Lung (tissue), 11 donors: ENCODE measurements at regions not wholly inside any gene's neighbourhood (a gene's known extent, or its start where the extent isn't known, plus 50 kb on each side); places are given as distances from the start of the nearest gene placed in this dataset.

Experiments used
- ATAC-seq: fragments of 200-7000 bp; cut with Tn5 transposase; one replicate; pipeline ENCODE4 v1.9.1; 2020; ENCODE audit warnings: moderate number of reproducible peaks; ENCODE audit not compliant: insufficient read depth, low FRiP score
- DNase-seq, 3 donors: peaks; one replicate each; pipeline ENCODE4 v3.0.0-alpha.2; 2013 to 2017
- H3K27ac ChIP-seq, 2 donors: one replicate each; pipeline ENCODE4 v1.5.1; 2013; ENCODE audit warnings: mild to moderate bottlenecking in 2 of 2, moderate library complexity in 2 of 2, control low read depth in 1 of 2, inconsistent platforms in 1 of 2, low read depth in 1 of 2, low read length in 1 of 2
- H3K27me3 ChIP-seq, 3 donors: one replicate each; pipeline ENCODE4 v1.5.1; 2013; ENCODE audit warnings: low read length in 2 of 3; ENCODE audit not compliant: control insufficient read depth in 3 of 3, insufficient read depth in 3 of 3
- H3K36me3 ChIP-seq, 4 donors: one replicate each; pipeline ENCODE4 v1.5.1; 2013; ENCODE audit warnings: low read length in 4 of 4, mild to moderate bottlenecking in 1 of 4, moderate library complexity in 1 of 4; ENCODE audit not compliant: control insufficient read depth in 4 of 4, insufficient read depth in 4 of 4
- H3K4me1 ChIP-seq, 5 donors: one replicate each; pipeline ENCODE4 v1.5.1; 2013; ENCODE audit warnings: low read length in 5 of 5, mild to moderate bottlenecking in 2 of 5, moderate library complexity in 1 of 5; ENCODE audit not compliant: control insufficient read depth in 5 of 5, insufficient read depth in 5 of 5
- H3K4me3 ChIP-seq: one replicate; pipeline ENCODE4 v1.5.1; 2013; ENCODE audit warnings: mild to moderate bottlenecking, control low read depth, moderate library complexity
- H3K9ac ChIP-seq, 2 donors: one replicate each; pipeline ENCODE4 v1.5.1; 2013; ENCODE audit warnings: low read length in 2 of 2, control low read depth in 1 of 2; ENCODE audit not compliant: insufficient read depth in 1 of 2
- H3K9me3 ChIP-seq, 4 donors: one replicate each; pipeline ENCODE4 v1.5.1; 2013; ENCODE audit warnings: low read length in 3 of 4, mild to moderate bottlenecking in 1 of 4, moderate library complexity in 1 of 4; ENCODE audit not compliant: control insufficient read depth in 4 of 4, insufficient read depth in 3 of 4
- WGBS, 2 donors: extraction: QIAGEN DNeasy Blood & Tissue Kit; methylation state at CpG; one replicate each; pipeline ENCODE4 v1.1.7; 2013; 5-methylcytosine and 5-hydroxymethylcytosine counted together
- TF ChIP-seq, protein P1 (sequence below): IDR thresholded peaks from 2 replicates; pipeline ENCODE4 v1.5.1; 2012; ENCODE audit warnings: mild to moderate bottlenecking; ENCODE audit errors: control extremely low read depth, extremely low read depth
- donor health status: control.
- donor health status: control.
- donor health status: Bipolar disorder and iron deficiency.
- donor health status: healthy.
- donor health status: DM: yes; HTN: yes; CAD: no.

DNA sequence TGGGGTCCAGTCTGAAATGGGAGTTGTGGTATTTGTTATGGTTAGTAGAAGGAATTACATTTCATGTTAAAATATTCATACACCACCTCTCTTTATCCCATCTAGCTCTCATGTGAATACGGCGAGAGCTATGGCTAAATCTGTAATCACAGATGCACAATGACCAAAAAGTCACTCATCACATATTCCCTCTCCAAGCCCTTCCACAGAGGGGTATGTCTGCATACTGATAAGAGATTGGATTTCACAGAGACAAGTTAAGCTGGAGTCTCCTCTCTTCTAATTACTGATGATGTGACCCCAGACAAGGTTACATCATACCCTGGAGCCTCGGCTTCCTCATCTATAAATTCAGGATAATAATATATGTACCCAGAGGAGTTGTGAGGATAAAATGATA, 237.8 kb upstream of the RHOBTB1 start:
- Histone ChIP-seq H3K36me3 (no peaks in the 10 kb centered on the region), H3K27ac (no peak overlapping the region), H3K4me3 (no peak overlapping the region), H3K27me3 (no peaks in the 10 kb centered on the region), H3K4me1 (peaks cover 0 to 16% (median 0%) of the 10 kb centered on the region in 5 donors), H3K9me3 (no peaks in the 10 kb centered on the region), H3K9ac (no peak overlapping the region)
- 90 to 91% methylated on average over 3 of the region's 3 CpGs for WGBS, 2 donors
- DNase-seq (no peak), ATAC-seq (no peak)
- TF ChIP-seq, protein P1, sequence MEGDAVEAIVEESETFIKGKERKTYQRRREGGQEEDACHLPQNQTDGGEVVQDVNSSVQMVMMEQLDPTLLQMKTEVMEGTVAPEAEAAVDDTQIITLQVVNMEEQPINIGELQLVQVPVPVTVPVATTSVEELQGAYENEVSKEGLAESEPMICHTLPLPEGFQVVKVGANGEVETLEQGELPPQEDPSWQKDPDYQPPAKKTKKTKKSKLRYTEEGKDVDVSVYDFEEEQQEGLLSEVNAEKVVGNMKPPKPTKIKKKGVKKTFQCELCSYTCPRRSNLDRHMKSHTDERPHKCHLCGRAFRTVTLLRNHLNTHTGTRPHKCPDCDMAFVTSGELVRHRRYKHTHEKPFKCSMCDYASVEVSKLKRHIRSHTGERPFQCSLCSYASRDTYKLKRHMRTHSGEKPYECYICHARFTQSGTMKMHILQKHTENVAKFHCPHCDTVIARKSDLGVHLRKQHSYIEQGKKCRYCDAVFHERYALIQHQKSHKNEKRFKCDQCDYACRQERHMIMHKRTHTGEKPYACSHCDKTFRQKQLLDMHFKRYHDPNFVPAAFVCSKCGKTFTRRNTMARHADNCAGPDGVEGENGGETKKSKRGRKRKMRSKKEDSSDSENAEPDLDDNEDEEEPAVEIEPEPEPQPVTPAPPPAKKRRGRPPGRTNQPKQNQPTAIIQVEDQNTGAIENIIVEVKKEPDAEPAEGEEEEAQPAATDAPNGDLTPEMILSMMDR = no peak

- Histone ChIP-seq H3K4me3 (no peak overlapping the region), H3K9me3 (no peaks in the 10 kb centered on the region), H3K4me1 (peaks cover 0 to 34% (median 8%) of the 10 kb centered on the region in 5 donors), H3K9ac (no peak overlapping the region), H3K27me3 (no peaks in the 10 kb centered on the region), H3K27ac (no peak overlapping the region), H3K36me3 (no peaks in the 10 kb centered on the region)
- TF ChIP-seq, protein P1 = no peak
- ATAC-seq (no peak), DNase-seq (no peak)
- WGBS, 2 donors = 78 to 84% methylated on average over 3 of the region's 3 CpGs
Measured at GRCh38 chr10:61179771-61180170, 235.8 kb upstream of the RHOBTB1 start.

DNA sequence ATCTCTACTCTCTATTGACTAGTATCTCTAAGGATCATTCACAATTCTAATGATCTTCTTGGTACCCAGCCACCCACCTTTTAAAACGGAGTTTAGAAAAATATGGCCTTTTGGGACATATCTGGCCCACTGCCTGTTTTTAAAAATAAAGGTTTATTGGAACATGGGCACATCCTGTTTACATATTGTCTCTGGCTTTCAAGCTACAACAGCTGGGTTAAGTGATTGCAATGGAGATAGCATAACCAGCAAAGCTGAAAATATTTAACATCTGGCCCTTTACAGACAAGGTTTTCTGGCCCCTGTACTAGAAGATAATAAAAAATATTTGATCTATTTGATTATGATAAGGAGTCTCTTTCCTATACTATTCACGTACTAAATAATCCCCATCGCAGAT, 232.4 kb upstream of the RHOBTB1 start:
- no peak for ATAC-seq
- Histone ChIP-seq H3K27ac (no peak overlapping the region), H3K4me3 (no peak overlapping the region), H3K36me3 (no peaks in the 10 kb centered on the region), H3K27me3 (no peaks in the 10 kb centered on the region), H3K9me3 (no peaks in the 10 kb centered on the region), H3K9ac (no peak overlapping the region), H3K4me1 (peaks cover 0 to 34% (median 8%) of the 10 kb centered on the region in 5 donors)
- TF ChIP-seq, protein P1 = no peak
- DNase-seq = peak in 2 of 3 donors; percentile 59 to 66
- 57 to 70% methylated on average over 3 of the region's 3 CpGs for WGBS, 2 donors

DNA sequence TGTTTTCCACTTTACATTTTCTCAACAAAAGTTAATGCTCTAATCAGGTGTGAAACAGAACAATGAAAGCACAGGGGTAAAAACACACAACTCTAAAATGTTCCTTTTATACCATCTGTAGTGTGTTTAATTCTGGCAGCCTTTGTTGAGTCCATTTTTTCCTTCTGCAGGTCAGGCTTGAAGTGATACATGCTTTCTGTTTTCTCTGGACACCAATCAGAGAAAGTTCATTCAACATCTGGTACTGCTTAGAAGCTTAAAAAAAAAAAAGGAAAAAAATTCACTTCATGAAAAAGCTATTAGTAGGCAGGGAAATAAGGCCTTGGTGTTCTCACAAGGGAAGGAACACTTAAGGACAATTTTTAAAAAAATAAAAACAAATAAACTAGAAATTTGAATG, 231.3 kb upstream of the RHOBTB1 start:
- Histone ChIP-seq H3K9me3 (no peaks in the 10 kb centered on the region), H3K9ac (no peak overlapping the region), H3K36me3 (no peaks in the 10 kb centered on the region), H3K4me3 (no peak overlapping the region), H3K27ac (no peak overlapping the region), H3K27me3 (no peaks in the 10 kb centered on the region), H3K4me1 (peaks cover 0 to 34% (median 8%) of the 10 kb centered on the region in 5 donors)
- DNase-seq = peak in 2 of 3 donors; percentile 74 to 84
- no peak for ATAC-seq
- TF ChIP-seq, protein P1 = no peak
